Parathyroid adenoma (tissue), 2 donors: ENCODE measurements at regions not wholly inside any gene's neighbourhood (a gene's known extent, or its start where the extent isn't known, plus 50 kb on each side); places are given as distances from the start of the nearest gene placed in this dataset.

ENCODE experiments used
- H2AFZ ChIP-seq: fragments of 300-600 bp; sonication (generic); one replicate; pipeline ENCODE4 v1.7.0; 2017; ENCODE audit warnings: antibody characterized with exemption, mild to moderate bottlenecking
- H3K27ac ChIP-seq: fragments of 300-600 bp; sonication (generic); one replicate; pipeline ENCODE4 v1.7.0; 2017
- H3K27me3 ChIP-seq: fragments of 300-600 bp; sonication (generic); one replicate; pipeline ENCODE4 v1.7.0; 2017; ENCODE audit warnings: low read length; ENCODE audit not compliant: control insufficient read depth, insufficient read depth
- H3K36me3 ChIP-seq: fragments of 300-600 bp; sonication (generic); one replicate; pipeline ENCODE4 v1.7.0; 2017; ENCODE audit warnings: low read length; ENCODE audit not compliant: control insufficient read depth, insufficient read depth
- H3K4me1 ChIP-seq: fragments of 300-600 bp; sonication (generic); one replicate; pipeline ENCODE4 v1.7.0; 2017; ENCODE audit warnings: control low read depth
- H3K4me2 ChIP-seq: fragments of 300-600 bp; sonication (generic); one replicate; pipeline ENCODE4 v1.7.0; 2017; ENCODE audit warnings: low read length
- H3K4me3 ChIP-seq: fragments of 300-600 bp; sonication (generic); one replicate; pipeline ENCODE4 v1.7.0; 2017; ENCODE audit warnings: low read depth, low read length
- H3K79me2 ChIP-seq: fragments of 300-600 bp; sonication (generic); one replicate; pipeline ENCODE4 v1.7.0; 2017; ENCODE audit warnings: control low read depth
- H3K9ac ChIP-seq: fragments of 300-600 bp; sonication (generic); one replicate; pipeline ENCODE4 v1.7.0; 2017; ENCODE audit warnings: mild to moderate bottlenecking
- H3K9me3 ChIP-seq: fragments of 300-600 bp; sonication (generic); one replicate; pipeline ENCODE4 v1.7.0; 2017; ENCODE audit warnings: low read length; ENCODE audit not compliant: control insufficient read depth
- TF ChIP-seq, protein P1 (sequence below): fragments of 300-600 bp; sonication (generic); IDR thresholded peaks from one replicate; pipeline ENCODE4 v1.7.0; 2017; ENCODE audit warnings: antibody characterized with exemption, mild to moderate bottlenecking
- donor health status: primary hyperparathyroidism.

DNA sequence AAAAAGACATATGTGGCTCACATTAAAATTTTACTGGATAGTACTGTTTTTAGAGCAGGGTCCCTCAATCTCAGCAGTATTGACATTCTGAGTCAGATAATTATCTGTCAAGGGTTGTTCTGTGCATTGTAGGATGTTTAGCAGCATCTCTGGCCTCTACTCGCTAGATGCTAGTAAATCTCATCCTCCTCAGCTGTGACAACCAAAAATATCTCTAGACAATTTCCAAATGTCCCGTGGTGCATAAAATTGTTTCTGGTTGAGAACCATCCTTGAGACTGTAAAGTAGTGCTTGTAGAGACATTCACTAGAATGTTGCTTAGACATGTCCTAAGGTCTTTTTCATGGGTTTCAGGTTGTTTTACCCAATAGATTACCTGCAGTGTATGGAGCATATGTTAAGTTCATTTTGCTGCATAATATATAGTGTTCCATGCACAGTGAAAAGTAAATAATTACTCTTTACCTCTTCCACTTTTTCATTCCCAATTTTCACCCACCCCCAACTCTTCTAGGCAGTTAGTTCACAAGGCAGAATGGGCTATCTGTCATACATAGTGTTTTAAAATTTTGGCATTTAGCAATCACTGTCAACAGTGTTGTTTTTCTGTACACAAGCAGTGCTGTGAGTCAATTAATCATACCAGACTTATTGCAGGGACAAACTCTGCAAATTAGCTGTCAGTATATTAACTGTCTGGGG is 200.2 kb upstream of the SLC38A2 start:
- no peaks in the 10 kb centered on the region for H3K27me3 ChIP-seq
- H3K27ac ChIP-seq: no peak overlapping the region

GRCh38 chr12:46571608-46572007 is 199.0 kb upstream of the SLC38A2 start:
- Histone ChIP-seq H3K9me3 (no peaks in the 10 kb centered on the region), H3K27me3 (no peaks in the 10 kb centered on the region), H3K27ac (no peak overlapping the region), H3K9ac (no peak overlapping the region), H3K4me1 (no peaks in the 10 kb centered on the region), H3K36me3 (no peaks in the 10 kb centered on the region), H2AFZ (no peak overlapping the region), H3K4me2 (no peak overlapping the region), H3K4me3 (no peak overlapping the region), H3K79me2 (no peaks in the 10 kb centered on the region)
- TF ChIP-seq, protein P1, sequence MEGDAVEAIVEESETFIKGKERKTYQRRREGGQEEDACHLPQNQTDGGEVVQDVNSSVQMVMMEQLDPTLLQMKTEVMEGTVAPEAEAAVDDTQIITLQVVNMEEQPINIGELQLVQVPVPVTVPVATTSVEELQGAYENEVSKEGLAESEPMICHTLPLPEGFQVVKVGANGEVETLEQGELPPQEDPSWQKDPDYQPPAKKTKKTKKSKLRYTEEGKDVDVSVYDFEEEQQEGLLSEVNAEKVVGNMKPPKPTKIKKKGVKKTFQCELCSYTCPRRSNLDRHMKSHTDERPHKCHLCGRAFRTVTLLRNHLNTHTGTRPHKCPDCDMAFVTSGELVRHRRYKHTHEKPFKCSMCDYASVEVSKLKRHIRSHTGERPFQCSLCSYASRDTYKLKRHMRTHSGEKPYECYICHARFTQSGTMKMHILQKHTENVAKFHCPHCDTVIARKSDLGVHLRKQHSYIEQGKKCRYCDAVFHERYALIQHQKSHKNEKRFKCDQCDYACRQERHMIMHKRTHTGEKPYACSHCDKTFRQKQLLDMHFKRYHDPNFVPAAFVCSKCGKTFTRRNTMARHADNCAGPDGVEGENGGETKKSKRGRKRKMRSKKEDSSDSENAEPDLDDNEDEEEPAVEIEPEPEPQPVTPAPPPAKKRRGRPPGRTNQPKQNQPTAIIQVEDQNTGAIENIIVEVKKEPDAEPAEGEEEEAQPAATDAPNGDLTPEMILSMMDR: no peak

More for the DNA sequence above, 200.2 kb upstream of the SLC38A2 start:
- Histone ChIP-seq H3K9me3 (no peaks in the 10 kb centered on the region), H3K36me3 (no peaks in the 10 kb centered on the region), H3K4me1 (no peaks in the 10 kb centered on the region), H3K4me2 (no peak overlapping the region), H2AFZ (no peak overlapping the region), H3K9ac (no peak overlapping the region), H3K4me3 (no peak overlapping the region), H3K79me2 (no peaks in the 10 kb centered on the region)
- TF ChIP-seq, protein P1: no peak

GRCh38 chr12:46569826-46570439 is 197.4 kb upstream of the SLC38A2 start:
- Histone ChIP-seq H3K9me3 (no peaks in the 10 kb centered on the region), H3K4me1 (no peaks in the 10 kb centered on the region), H3K79me2 (no peaks in the 10 kb centered on the region), H3K36me3 (no peaks in the 10 kb centered on the region), H3K4me2 (no peak overlapping the region), H2AFZ (no peak overlapping the region), H3K27ac (no peak overlapping the region), H3K9ac (no peak overlapping the region), H3K4me3 (no peak overlapping the region), H3K27me3 (no peaks in the 10 kb centered on the region)
- TF ChIP-seq, protein P1: no peak

DNA sequence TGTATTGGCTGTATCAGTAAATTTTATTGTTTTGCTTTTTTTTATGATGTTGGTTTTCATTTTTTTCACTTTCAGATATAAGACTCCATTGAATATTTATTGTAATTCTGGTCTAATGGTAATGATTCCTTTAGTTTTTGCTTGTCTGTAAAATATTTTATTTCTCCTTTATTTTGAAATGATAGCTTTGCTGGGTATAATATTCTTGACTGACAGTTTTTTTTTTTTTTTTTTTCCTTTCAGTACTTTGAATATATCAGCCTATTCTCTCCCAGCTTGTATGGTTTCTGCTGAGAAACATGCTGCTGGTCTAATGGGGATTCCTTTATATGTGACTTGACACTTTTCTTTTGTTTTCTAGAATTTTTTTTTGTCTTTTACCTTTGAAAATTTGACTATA is 195.1 kb upstream of the SLC38A2 start:
- Histone ChIP-seq H3K9me3 (no peaks in the 10 kb centered on the region), H3K4me3 (no peak overlapping the region), H3K4me1 (no peaks in the 10 kb centered on the region), H3K9ac (no peak overlapping the region), H3K79me2 (no peaks in the 10 kb centered on the region), H2AFZ (no peak overlapping the region), H3K36me3 (no peaks in the 10 kb centered on the region), H3K27me3 (no peaks in the 10 kb centered on the region), H3K27ac (no peak overlapping the region), H3K4me2 (no peak overlapping the region)
- TF ChIP-seq, protein P1: no peak
